NCI-H1105 treated with DMSO at 0.1 percent for 48 hours (cell line): ENCODE measurements at regions not wholly inside any gene's neighbourhood (a gene's known extent, or its start where the extent isn't known, plus 50 kb on each side); places are given as distances from the start of the nearest gene placed in this dataset.
"Not testable (repeated sequence)": the region's sequence is repeated elsewhere in the genome, so short reads cannot be mapped to it uniquely, and the experiment has no call there.

Experiments used
- DNase-seq: peaks from one replicate; lab custom pipeline; 2025; lab: John Stamatoyannopoulos, UW

DNA sequence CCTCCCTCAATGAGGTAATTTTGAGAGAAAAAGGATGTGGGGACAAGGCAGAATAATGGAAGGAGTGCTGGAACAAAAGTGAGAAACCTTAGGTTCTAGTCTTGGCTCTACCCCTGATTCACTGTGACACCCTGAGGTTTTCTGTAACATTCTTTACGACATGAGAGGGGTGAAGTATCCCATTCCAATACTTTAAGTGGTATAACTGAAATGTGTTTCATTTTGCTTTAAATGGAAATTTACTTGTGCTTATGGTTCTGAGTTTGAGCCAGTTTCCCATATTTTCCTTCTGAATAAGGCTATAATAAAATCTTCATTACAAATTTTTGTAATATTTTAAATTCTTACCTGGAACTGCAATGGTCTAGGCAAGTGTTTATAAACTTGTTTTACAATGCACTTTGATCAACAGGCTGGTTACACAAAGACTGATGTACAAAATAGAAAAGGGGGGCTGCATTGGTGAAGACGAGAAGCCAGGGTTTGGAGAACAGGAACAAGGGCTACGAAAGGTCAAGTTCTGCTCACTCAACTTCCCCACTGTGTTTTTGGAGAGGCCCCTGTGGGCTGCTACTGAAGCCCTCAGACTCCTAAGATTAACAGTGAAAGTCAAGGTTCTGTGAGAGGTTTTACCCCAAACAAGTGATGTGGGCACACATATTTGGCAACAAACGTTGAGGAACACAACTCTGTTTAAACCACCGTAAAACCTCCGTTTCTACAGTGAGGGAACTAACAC lies 171.9 kb upstream of the ELL2 start:
- DNase-seq = no peak

DNA sequence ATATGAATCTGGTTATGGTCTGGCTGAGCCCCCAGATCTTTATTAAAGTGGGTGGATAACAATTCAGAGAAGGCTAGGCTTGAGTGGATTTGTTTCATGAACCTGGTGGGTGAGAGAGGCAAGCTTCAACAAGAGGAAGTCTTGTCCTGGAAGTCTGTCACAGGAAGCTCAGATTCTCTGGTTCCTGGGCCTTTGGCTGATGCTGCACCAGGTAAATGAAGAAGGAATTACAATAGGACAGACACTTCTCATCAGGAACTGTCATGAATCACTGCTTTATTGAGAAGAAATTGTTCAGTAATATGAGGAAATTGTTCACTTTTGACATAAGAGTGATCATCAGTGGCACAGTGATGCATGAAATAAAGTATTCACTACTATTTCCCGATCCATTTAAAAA lies 167.6 kb upstream of the ELL2 start:
- DNase-seq = no peak

DNA sequence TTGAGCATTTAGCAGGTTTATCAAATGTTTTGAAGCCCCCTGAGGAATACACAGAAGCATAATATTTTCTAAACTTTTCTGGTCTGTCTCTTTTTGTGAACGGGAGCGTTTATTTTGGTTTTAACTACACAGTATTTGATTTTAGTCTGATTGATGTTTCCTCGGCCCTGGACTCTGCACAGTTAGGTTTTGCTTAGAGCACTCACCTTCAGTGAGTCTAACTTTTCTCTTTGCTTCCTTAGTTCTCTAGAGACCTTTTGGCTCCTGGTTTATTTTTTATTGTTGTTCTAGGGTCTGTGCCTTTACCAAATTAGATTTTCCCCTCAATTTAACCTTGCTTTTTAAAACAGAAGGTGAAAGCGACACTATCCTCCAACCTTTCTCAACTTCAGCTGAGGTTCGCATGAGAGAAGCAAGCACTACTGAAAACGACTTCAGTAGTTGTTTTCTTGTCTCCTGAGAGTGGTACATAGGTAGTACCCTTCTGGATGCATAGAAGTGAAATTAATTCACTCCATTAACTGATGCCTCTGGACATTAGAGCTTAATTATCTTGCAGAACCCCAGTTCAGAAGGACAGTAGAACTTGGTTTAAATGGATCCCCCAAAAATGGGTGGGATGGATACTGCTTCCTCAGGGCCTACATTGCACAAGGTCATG lies 166.7 kb upstream of the ELL2 start:
- no peak for DNase-seq

DNA sequence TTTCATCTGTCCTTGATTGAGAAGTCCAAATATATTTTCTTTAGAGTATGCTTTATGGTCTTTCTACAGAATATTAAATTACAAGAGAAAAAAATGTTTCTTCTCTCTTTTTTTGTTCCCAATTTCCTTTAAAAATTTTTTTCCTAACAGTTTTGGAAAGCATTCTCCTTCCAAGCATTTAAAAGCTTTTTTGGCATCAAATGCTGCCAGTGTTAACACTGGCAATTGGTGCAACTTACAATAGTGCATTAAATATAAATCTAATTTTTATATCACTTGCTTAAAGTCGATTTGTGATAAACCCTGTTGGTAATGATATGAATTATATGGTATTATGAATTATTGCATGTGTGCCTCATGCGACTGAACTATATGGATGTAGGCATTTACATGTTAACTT lies 165.9 kb upstream of the ELL2 start:
- DNase-seq = no peak

DNA sequence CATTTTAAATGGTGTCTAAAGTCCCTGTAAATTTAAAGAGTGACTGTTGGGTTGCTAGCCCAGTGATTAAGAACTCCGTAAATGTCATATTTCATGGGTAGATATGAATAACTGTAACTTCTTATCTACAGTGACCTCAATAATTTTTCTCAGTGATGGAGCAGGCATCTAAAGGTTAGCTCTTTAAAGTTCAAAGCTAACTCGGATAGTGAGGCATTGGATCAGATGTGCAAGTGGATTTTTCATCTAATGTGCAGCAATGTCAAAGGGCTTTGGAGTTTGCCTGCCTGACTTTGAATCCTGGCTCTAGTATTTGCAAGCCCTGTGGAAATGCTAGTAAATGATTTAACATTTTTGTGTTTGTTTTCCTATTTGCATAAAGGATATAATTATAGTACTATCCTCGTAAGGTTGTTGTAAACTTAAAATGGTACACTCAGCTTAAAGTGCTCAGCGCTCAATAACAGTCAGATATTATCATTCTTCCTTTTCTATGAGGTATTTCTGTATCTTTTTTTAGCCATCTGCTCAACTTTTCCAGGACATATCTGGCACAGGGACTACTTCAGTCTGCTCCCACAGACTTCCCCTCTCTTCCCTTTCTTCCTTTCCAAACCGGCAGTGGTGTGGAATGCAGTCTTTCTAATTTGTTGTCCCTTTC lies 163.7 kb upstream of the ELL2 start:
- DNase-seq = no peak

DNA sequence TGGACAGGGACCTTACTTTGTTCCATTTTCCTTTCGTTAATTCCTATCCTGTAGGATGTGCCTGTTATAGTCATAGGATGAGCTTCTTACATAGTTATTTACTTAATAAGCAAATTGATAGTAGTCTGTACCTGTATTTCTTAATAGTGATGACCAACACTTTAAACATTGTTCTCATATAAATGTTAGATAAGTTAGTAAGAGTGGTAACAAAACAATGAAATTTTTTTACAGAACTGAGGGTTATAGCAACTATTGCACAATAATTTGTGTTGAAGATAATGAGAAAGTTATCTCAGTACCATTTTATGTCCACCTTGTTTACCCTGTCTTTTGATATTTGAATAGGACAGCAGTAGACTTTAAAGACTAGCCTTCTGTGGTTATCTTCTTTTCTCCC lies 162.9 kb upstream of the ELL2 start:
- DNase-seq = no peak

DNA sequence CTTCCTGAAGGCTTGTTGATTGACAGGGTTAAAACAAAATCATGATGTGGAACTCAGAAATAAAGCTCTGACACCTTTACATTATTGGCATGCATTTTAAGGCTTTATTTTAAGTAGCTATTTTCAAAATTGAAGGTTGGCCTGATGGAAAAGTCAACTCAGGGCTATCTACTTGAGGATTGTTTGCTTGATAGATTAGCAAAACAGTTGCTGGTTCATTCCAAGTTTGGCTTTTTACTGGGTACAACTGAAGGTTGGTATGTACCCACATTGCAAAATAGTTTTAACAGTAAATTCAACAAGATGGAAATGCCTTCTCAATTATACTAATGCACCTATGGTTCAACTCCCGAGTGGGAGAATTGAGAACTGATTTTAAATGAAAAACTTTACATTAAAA lies 161.8 kb upstream of the ELL2 start:
- DNase-seq = no peak

DNA sequence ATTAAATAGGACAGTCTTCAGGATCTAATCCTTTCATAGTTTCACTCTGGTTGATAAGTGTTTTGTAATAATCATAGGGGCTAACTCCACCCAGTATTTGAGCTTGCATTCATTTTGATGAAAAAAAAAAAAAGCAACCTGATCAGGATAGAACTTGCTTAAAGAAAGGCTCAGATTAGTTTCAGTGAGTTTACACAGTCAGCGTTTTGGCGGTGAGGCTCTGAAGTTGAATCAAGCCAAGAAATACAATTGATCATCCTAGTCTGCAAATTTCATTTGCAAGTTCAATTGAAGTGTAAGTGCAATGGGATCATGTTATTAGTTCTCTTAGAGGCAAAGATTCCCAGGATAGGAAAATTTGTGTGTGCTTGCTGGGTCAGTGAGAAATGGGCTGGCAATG lies 159.7 kb upstream of the ELL2 start:
- DNase-seq = no peak

DNA sequence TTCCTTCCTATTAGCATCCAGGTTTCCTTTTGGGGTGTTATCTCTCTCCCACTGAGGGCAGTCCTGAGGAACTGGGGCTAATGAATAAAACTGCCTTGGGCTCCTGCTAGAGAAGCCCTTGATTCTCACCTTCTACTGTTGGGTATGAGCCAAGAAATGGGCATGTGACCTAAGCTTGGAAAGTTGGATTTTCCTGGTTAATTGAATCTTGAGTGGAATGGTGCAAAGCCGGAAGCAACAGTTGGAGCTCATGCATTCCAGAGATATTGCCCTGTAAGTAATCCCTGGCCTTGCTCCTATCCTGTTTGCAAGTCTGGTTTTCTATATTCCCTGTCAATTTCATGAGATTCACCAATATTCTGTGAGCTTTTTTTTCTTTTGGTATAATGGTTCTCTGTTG lies 158.5 kb upstream of the ELL2 start:
- DNase-seq = no peak

DNA sequence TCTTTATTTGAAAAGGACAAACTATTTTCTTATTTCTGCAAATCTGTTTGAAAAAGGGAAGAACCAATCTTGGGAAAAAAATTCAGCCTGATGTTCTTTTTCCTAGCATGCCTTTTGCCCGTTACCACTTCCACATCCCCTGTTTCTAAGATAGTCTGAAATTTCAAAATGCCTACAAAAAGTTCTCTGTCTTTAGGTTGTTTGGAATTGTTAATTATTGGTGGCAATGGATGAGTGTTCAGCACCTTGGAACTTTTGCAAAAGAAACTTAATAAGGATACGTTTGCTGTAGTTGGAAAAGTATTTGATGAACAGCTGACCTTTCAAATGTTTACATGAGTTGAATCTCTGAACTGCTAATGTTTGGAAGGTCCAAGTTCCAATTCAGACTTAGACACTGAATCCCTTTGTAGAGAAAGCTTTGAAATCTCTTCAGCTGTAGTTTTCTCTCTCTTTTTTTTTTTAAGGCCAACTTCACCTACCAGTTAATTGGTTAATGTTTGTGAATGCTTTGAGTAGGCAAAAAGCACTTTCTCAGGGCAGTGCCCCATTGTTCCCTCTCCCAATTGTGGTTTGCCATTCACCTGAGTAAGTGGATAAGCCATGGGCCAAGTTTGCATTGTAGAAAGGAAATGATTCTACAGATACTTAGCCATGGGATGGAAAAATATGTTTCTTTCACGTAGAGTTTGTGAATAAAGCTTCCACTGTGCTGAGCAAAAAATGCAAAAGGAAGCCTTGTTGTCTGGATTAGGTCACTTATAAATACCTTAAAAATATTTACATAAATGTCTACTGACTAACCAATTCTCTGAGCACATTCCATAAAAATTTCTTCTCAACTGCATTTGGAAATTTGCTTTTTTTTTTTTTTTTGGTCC lies 156.4 kb upstream of the ELL2 start:
- DNase-seq = no peak

DNA sequence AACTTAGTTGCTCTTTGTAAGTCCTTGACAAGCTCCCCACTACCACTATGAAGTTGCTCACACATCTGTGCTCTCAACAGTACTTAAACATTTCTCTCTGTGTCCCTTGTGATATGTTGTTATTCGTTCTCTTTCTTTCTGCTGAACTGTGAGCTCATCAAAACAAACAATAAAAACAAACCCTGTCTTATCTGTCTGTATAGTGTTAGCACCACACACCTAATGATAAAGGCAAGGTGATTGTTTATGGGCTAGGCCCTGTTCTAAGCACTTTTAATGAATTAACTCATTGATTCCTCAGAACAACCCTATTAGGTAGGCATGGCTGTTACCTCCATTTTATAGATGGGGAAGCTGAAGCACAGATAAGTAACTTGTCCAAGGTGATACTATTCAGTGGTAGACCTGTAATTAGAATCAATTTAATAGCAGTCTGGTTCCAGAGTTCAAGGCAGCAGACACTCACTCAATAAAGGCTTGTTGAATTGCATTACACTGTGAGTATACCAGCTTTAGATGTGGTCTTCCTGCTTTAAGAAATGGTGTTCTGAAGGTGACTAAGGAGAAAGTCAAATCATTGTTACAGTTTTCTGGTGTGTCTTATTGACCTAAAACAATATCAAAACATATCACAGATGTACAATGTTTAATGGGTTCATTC lies 153.6 kb upstream of the ELL2 start:
- DNase-seq = no peak

DNA sequence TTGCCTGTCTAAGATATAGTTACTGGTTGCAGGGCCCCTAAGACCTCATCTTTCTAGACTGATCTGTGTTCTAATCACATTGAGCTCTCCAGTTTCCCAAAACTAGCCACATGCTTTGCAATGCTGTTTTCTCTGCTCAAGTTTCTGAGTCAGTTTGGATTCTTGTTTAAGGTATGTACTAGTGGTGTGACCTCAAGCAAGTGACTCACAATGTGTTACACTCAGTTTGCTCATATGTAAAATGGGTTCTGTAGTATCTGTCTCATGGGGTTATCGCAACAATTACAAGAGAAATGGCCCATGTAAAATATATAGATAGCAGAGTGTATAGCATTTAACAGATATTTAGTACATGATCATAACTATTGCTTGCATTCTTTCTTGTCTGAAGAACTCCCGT lies 153.1 kb upstream of the ELL2 start:
- DNase-seq = no peak

DNA sequence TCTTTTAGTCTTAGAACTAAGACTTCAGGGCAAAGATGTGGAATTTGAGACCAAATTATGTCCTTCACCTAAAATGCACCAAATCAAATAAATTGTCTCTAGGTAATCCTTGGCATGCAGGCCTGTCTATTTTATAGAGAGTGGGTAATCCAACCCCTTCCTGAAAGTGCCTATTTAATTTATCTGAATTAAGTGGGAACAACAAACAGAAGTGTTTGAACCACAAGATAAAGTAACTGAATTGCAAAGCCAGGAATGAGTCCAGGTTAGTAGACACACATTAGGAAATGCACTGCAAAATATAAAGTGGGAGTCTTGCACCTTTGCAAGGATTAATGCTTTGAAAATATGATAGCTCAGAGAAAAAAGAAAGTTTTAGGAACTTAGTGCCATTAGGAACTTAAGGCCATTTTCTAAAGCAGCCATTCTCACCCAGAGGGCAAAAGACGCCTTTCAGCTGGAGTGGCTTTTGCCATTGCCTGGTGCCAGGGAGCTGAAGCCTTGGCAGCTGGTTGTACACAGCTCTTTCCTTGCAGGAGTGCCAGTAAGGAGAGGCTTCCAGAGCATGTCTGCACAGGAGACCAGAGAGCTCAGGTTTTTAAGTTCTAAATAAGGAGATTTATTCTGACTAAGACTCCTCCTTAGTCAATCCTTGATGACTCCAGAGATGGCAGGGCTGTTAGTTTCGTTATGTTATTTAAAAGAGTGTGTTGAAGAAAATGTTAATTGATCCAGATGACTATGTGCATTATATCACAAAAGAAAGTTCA lies 151.7 kb upstream of the ELL2 start:
- no peak for DNase-seq

DNA sequence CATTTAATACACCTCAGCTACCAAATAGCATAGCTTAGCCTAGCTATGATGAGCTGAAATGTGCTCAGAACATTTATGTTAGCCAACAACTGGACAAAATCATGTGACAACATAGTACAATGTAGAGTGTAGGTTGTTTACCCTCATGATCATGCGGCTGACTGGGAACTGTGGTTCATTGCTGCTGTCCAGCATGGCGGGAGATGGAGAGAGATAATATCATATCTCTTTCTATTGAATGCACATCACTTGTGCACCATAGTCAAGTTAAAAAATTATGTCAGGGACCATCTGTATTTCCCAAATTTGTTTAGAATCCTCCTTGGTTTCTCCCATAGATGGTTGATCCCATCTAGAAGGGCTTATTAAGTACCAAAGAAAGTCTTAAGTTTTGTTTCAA lies 151.1 kb upstream of the ELL2 start:
- DNase-seq = no peak

DNA sequence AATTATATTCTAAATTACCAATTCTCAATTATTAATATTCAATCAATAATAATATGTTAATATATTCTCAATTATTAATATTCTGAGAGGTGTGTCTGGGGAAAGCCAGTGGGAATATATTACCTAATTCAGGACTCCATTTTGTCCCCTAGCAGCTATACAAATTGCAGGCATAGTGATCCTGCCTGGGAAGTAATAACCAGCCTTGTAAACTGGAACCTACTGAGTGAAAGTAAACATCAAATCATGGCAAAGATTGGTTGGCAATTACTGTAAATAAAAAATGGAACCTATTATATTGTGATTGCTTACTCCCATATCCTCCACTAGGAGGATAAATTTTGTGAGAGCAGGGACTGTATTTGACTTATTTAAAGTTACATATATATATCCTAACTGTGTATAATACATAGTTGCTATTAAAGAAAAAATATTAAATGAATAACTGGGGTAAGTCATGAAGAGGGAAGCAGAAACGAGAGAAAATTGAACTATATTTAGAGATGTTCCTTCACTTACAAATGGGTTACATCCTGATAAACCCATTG lies 150.5 kb upstream of the ELL2 start:
- no peak for DNase-seq

DNA sequence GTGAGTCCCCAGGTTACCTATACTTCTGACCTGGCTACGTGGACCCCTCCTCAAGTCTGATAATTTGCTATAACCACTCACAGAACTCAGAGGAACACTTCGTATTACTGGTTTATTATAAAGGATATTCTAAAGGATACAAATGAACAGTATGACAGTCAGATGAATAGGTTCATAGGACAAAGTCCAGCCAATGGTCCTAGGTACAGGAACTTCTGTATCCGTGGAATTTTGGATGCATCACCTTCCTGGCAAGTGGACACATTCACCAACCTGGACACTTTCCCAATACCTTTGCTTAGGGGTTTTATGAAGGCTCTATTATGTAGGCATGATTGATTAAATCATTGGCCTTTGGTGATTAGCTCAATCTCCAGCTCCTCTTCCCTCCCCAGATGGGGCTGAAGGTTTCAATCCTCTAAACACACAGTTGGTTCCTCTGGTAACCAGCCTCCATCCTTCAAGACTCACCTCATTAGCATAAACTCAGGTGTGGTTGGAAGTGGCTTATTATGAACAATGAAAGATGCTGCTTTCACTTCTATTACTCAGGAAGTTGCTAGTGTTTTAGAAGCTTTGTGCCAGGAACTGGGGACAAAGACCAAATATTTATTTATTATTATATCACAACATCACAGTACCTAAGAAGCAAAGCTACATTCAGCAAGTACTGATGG lies 149.6 kb upstream of the ELL2 start:
- DNase-seq = no peak

DNA sequence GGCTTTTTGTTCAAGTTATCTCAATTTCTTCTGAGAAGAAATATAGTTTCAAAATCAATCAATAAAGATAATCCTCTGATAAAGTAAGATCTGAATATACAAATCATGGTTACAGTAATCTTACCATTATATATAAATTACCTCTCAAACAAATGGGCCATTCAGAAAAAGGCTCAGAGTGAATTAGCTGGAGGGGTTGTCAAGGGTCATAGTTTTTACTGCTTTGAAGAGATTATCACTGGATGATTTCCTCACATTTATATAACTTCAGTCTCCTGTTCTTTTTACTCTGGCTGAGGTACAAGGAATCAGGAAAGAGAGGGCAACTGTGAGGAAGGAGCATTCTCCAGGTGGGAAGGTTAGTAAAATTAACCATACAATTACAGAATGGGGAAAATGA lies 148.6 kb upstream of the ELL2 start:
- DNase-seq = no peak

DNA sequence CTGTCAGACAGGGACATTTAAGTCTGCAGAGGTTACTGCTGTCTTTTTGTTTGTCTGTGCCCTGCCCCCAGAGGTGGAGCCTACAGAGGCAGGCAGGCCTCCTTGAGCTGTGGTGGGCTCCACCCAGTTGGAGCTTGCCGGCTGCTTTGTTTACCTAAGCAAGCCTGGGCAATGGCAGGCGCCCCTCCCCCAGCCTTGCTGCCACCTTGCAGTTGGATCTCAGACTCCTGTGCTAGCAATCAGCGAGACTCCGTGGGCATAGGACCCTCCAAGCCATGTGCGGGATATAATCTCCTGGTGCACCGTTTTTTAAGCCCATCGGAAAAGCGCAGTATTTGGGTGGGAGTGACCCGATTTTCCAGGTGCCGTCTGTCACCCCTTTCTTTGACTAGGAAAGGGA lies 147.0 kb upstream of the ELL2 start:
- not testable (repeated sequence) for DNase-seq

DNA sequence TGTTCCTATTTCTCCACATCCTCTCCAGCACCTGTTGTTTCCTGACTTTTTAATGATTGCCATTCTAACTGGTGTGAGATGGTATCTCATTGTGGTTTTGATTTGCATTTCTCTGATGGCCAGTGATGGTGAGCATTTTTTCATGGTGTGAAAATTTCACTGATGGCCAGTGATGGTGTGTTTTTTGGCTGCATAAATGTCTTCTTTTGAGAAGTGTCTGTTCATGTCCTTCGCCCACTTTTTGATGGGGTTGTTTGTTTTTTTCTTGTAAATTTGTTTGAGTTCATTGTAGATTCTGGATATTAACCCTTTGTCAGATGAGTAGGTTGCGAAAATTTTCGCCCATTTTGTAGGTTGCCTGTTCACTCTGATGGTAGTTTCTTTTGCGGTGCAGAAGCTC lies 142.2 kb upstream of the ELL2 start:
- not testable (repeated sequence) for DNase-seq

DNA sequence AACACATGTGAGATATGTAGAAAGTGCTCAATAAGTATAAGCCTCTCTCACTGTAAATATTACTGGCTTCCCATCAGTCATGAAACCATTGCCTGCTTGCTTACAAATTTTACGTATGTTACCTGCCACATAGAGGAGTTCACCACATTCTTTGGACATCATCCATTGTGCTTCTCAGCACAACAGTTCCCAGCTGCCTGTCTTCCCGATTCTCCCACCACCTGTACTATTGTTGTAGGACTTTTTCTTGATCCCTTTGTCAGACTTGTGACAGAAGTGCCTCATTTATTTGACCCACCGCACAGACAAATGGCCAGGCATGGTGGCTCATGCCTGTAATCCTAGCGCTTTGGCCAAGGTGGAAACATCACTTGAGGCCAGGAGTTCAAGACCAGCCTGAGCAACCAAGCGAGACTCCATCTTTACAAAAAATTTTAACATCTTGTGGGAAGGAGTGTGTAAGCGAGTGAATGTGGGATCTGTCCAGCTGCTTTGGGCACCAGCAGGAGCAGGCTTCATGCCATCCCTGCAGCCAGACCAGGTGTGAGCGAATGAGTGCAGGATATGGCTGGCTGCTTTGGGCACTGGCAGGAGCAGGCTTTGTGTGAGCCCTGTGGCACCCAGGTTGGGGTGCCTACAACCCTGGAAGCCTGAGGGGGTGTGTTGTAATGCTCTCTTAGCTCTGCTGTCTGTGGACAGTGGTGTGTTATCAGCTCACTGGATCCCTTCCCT lies 139.9 kb upstream of the ELL2 start:
- DNase-seq = no peak
